DOHH2 (cell line): ENCODE measurements at regions not wholly inside any gene's neighbourhood (a gene's known extent, or its start where the extent isn't known, plus 50 kb on each side); places are given as distances from the start of the nearest gene placed in this dataset.

ENCODE experiments used
- H3F3A ChIP-seq: fragments of 200-600 bp; sonication (generic), shearing (Covaris generic); 2 replicates; pipeline ENCODE4 v1.6.0; 2016; ENCODE audit warnings: antibody characterized with exemption, mild to moderate bottlenecking; ENCODE audit not compliant: control insufficient read depth, insufficient read depth
- H3K27ac ChIP-seq: fragments of 200-600 bp; sonication (generic); 2 replicates; pipeline ENCODE4 v1.5.1; 2014; ENCODE audit warnings: low read depth, mild to moderate bottlenecking, low read length, moderate library complexity
- H3K27me3 ChIP-seq: fragments of 200-600 bp; sonication (generic); 2 replicates; pipeline ENCODE4 v1.6.1; 2014; ENCODE audit warnings: mild to moderate bottlenecking, low read length, mixed read lengths; ENCODE audit not compliant: control insufficient read depth
- H3K36me3 ChIP-seq: fragments of 200-600 bp; sonication (generic); 2 replicates; pipeline ENCODE4 v1.6.1; 2014; ENCODE audit warnings: mild to moderate bottlenecking, low read length, moderate library complexity, mixed read lengths; ENCODE audit not compliant: control insufficient read depth
- H3K4me1 ChIP-seq: fragments of 200-600 bp; sonication (generic); 2 replicates; pipeline ENCODE4 v1.6.1; 2014; ENCODE audit warnings: mild to moderate bottlenecking, low read length, mixed read lengths; ENCODE audit not compliant: control insufficient read depth
- H3K4me2 ChIP-seq: fragments of 200-600 bp; sonication (generic); 2 replicates; pipeline ENCODE4 v1.6.0; 2014; ENCODE audit warnings: mild to moderate bottlenecking, low read length, moderate library complexity
- H3K4me3 ChIP-seq: fragments of 200-600 bp; sonication (generic); 2 replicates; pipeline ENCODE4 v1.5.1; 2014; ENCODE audit warnings: mild to moderate bottlenecking, low read length, mixed read lengths
- H3K79me2 ChIP-seq: fragments of 200-600 bp; sonication (generic); 2 replicates; pipeline ENCODE4 v1.6.1; 2014; ENCODE audit warnings: mild to moderate bottlenecking, low read length, mixed read lengths; ENCODE audit not compliant: control insufficient read depth
- H3K9me2 ChIP-seq: fragments of 200-600 bp; sonication (generic); replicated peaks from 2 replicates; pipeline ENCODE4 v1.6.1; 2014; ENCODE audit warnings: mild to moderate bottlenecking, low read length, mixed read lengths; ENCODE audit not compliant: control insufficient read depth
- H3K9me3 ChIP-seq: fragments of 200-600 bp; sonication (generic); 2 replicates; pipeline ENCODE4 v1.6.1; 2014; ENCODE audit warnings: antibody characterized with exemption, low read length, mixed read lengths; ENCODE audit not compliant: control insufficient read depth, insufficient read depth
- H4K20me1 ChIP-seq: fragments of 200-600 bp; sonication (generic); 2 replicates; pipeline ENCODE4 v1.6.0; 2014; ENCODE audit warnings: low read depth, mild to moderate bottlenecking, antibody characterized with exemption, low read length, moderate library complexity; ENCODE audit not compliant: control insufficient read depth, insufficient read depth
- CTCF ChIP-seq: fragments of 200-600 bp; sonication (generic); IDR thresholded peaks from one replicate; pipeline ENCODE4 v1.5.1; 2014; ENCODE audit warnings: antibody characterized with exemption, mild to moderate bottlenecking, low read depth, low read length; ENCODE audit not compliant: poor library complexity, severe bottlenecking
- EZH2phosphoT487 ChIP-seq: fragments of 200-600 bp; sonication (generic); IDR thresholded peaks from 2 replicates; pipeline ENCODE4 v1.6.1; 2017; ENCODE audit warnings: borderline replicate concordance, mild to moderate bottlenecking, antibody characterized with exemption, low read length, moderate library complexity, mixed read lengths

- H3K9me3 ChIP-seq: 0 out of 2 replicates have a peak, but pooled peaks cover 3% of the 10 kb centered on the region
- H3K4me3 ChIP-seq: no peak overlapping the region
- no peaks in the 10 kb centered on the region for H3K9me2 ChIP-seq
- H3K36me3 ChIP-seq: no peaks in the 10 kb centered on the region
- no peaks in the 10 kb centered on the region for H3F3A ChIP-seq
- no peaks in the 10 kb centered on the region for H4K20me1 ChIP-seq
- no peak overlapping the region for H3K27ac ChIP-seq
- H3K4me2 ChIP-seq: no peak overlapping the region
- peaks cover 7% of the 10 kb centered on the region for H3K27me3 ChIP-seq
- TF ChIP-seq EZH2phosphoT487 (no peak), CTCF (no peak)
- no peaks in the 10 kb centered on the region for H3K4me1 ChIP-seq
- no peaks in the 10 kb centered on the region for H3K79me2 ChIP-seq
Observed at GRCh38 chr12:125287155-125287847, 222.1 kb downstream of the AACS start.

GRCh38 chr12:125288931-125289928 is 224.0 kb downstream of the AACS start:
- no peak for TF ChIP-seq EZH2phosphoT487
- TF ChIP-seq CTCF: no peak
- Histone ChIP-seq H3F3A (no peaks in the 10 kb centered on the region), H3K27me3 (peaks cover 7% of the 10 kb centered on the region), H3K4me2 (no peak overlapping the region), H3K9me2 (no peaks in the 10 kb centered on the region), H3K79me2 (no peaks in the 10 kb centered on the region), H3K9me3 (0 out of 2 replicates have a peak, but pooled peaks cover 3% of the 10 kb centered on the region), H3K36me3 (no peaks in the 10 kb centered on the region), H3K27ac (no peak overlapping the region), H3K4me1 (no peaks in the 10 kb centered on the region), H4K20me1 (no peaks in the 10 kb centered on the region), H3K4me3 (no peak overlapping the region)

- Histone ChIP-seq H3K79me2 (no peaks in the 10 kb centered on the region), H3K36me3 (no peaks in the 10 kb centered on the region), H3K4me2 (no peak overlapping the region), H3K27ac (no peak overlapping the region), H3K4me3 (no peak overlapping the region), H3K9me3 (0 out of 2 replicates have a peak, but pooled peaks cover 2% of the 10 kb centered on the region), H4K20me1 (no peaks in the 10 kb centered on the region), H3F3A (no peaks in the 10 kb centered on the region), H3K9me2 (no peaks in the 10 kb centered on the region), H3K27me3 (peaks cover 7% of the 10 kb centered on the region), H3K4me1 (no peaks in the 10 kb centered on the region)
- TF ChIP-seq CTCF (no peak), EZH2phosphoT487 (no peak)
Observed at GRCh38 chr12:125289970-125290369, 224.7 kb downstream of the AACS start.
